K562 (cell line): ENCODE measurements at regions not wholly inside any gene's neighbourhood (a gene's known extent, or its start where the extent isn't known, plus 50 kb on each side); places are given as distances from the start of the nearest gene placed in this dataset.
"Not testable (repeated sequence)": the region's sequence is repeated elsewhere in the genome, so short reads cannot be mapped to it uniquely, and the experiment has no call there.

Experiments used
- ATAC-seq: fragments of 200-7000 bp; cut with Tn5 transposase; 3 replicates; pipeline ENCODE4 v1.9.1; 2020; ENCODE audit warnings: moderate library complexity
- BruUV-seq: library from RNA; stranded (reverse); fragments of 400-500 nt; replicated peaks from 2 replicates; lab custom pipeline; 2021; lab: Mats Ljungman, UMichigan
- CTCF ChIA-PET: fragments of 300-600 bp; formaldehyde crosslinking; extraction: SDS; loops from one replicate; lab custom pipeline; 2021; ENCODE audit warnings: low intra/inter-chr PET ratio; lab: Yijun Ruan, JAX
- POLR2A ChIA-PET: fragments of 300-600, 350-650 bp; sonication (Branson Sonifier 250); formaldehyde crosslinking; extraction: SDS; loops from one replicate; lab custom pipeline; 2021; ENCODE audit warnings: antibody characterized with exemption, inconsistent platforms; lab: Yijun Ruan, JAX
- DNase-seq, 4 experiments: peaks; one replicate each; pipeline versions ENCODE4 v3.0.0 to v3.0.0-alpha.2; 2011 to 2018; ENCODE audit warnings: low spot score in 3 of 4, mixed read lengths in 3 of 4; ENCODE audit errors: extremely low read depth in 1 of 4
- FAIRE-seq: peaks from 2 replicates; lab custom pipeline; 2011; peaks lifted over from hg19 to GRCh38; lab: Jason Lieb, UNC
- H2AFZ ChIP-seq: 2 replicates; pipeline ENCODE4 v1.6.0; 2011; ENCODE audit warnings: low read depth, low read length, control low read depth, inconsistent platforms
- H3K27ac ChIP-seq: fragments of 200-600 bp; 3 replicates; pipeline ENCODE4 v1.8.0; 2011; ENCODE audit warnings: low read depth, mild to moderate bottlenecking, control low read depth, inconsistent platforms, low read length, moderate library complexity, mixed read lengths; ENCODE audit errors: extremely low read depth
- H3K27me3 ChIP-seq, 2 experiments: fragments of 300-600 bp in 1 of 2; 2 replicates in 1 of 2; 3 replicates in 1 of 2; pipeline versions ENCODE4 v1.6.0 to v1.8.0; 2011; ENCODE audit warnings: inconsistent platforms in 2 of 2, low read length in 2 of 2, mild to moderate bottlenecking in 1 of 2, mixed read lengths in 1 of 2, moderate library complexity in 1 of 2; ENCODE audit not compliant: control insufficient read depth in 2 of 2, insufficient read depth in 2 of 2
- H3K36me3 ChIP-seq: fragments of 300-600 bp; 3 replicates; pipeline ENCODE4 v1.8.0; 2011; ENCODE audit warnings: mild to moderate bottlenecking, low read length, inconsistent platforms; ENCODE audit not compliant: control insufficient read depth, insufficient read depth
- H3K4me1 ChIP-seq, 2 experiments: fragments of 200-600 bp in 1 of 2; replicated peaks in 1 of 2; 2 replicates in 1 of 2; 3 replicates in 1 of 2; pipeline versions ENCODE4 v1.5.1 to v1.8.0; 2011; ENCODE audit warnings: inconsistent platforms in 2 of 2, low read length in 2 of 2, mild to moderate bottlenecking in 1 of 2, mixed read lengths in 1 of 2, moderate library complexity in 1 of 2; ENCODE audit not compliant: control insufficient read depth in 2 of 2, insufficient read depth in 2 of 2
- H3K4me2 ChIP-seq: 2 replicates; pipeline ENCODE4 v1.6.1; 2011; ENCODE audit warnings: low read length, control low read depth, inconsistent platforms, mixed read lengths; ENCODE audit not compliant: insufficient read depth
- H3K4me3 ChIP-seq: fragments of 200-600 bp; sonication (generic), shearing (Covaris generic); 2 replicates; pipeline ENCODE4 v1.5.1; 2016; ENCODE audit warnings: control low read depth, inconsistent platforms
- H3K79me2 ChIP-seq: fragments of 200-600 bp; 3 replicates; pipeline ENCODE4 v1.8.0; 2011; ENCODE audit warnings: low read length, inconsistent platforms; ENCODE audit not compliant: control insufficient read depth, insufficient read depth
- H3K9ac ChIP-seq, 2 experiments: 2 replicates each; pipeline versions ENCODE4 v1.6.0 to v1.6.1; 2011; ENCODE audit warnings: low read depth in 2 of 2, low read length in 2 of 2, control low read depth in 1 of 2, inconsistent platforms in 1 of 2, mild to moderate bottlenecking in 1 of 2, mixed read lengths in 1 of 2; ENCODE audit not compliant: insufficient read depth in 1 of 2
- H3K9me1 ChIP-seq: one replicate; pipeline ENCODE4 v1.6.0; 2011; ENCODE audit warnings: inconsistent platforms, mild to moderate bottlenecking, low read length, moderate library complexity; ENCODE audit not compliant: control insufficient read depth, insufficient read depth
- H3K9me3 ChIP-seq: replicated peaks from 2 replicates; pipeline ENCODE4 v1.5.1; 2011; ENCODE audit warnings: low read depth, low read length, inconsistent platforms; ENCODE audit not compliant: control insufficient read depth, insufficient read depth
- H4K20me1 ChIP-seq: replicated peaks from 2 replicates; pipeline ENCODE4 v1.6.1; 2011; ENCODE audit warnings: low read length, inconsistent platforms, mixed read lengths; ENCODE audit not compliant: control insufficient read depth, insufficient read depth
- BRD4 ChIP-seq: fragments of 200-600 bp; sonication (generic); IDR thresholded peaks from 2 replicates; pipeline ENCODE4 v1.6.1; 2017; ENCODE audit warnings: inconsistent platforms
- C11orf30 ChIP-seq: fragments of 450-650 bp; IDR thresholded peaks from 2 replicates; pipeline ENCODE4 v1.6.1; 2016; ENCODE audit warnings: low read depth, mild to moderate bottlenecking
- CEBPG ChIP-seq, 3 experiments: fragments of 200-800 bp in 1 of 3; sonication (Bioruptor generic) in 1 of 3; sonication (generic) in 1 of 3; formaldehyde crosslinking in 1 of 3; IDR thresholded peaks in 2 of 3; conservative IDR thresholded peaks in 1 of 3; 2 replicates each; pipeline versions ENCODE4 v1.6.1 to v1.8.0; 2016 to 2022; ENCODE audit warnings: missing compliant biosample characterization in 2 of 3, missing genetic modification characterization in 2 of 3, mild to moderate bottlenecking in 1 of 3, missing genetic modification reagents in 1 of 3
- CHD2 ChIP-seq: IDR thresholded peaks from 2 replicates; pipeline ENCODE4 v1.6.1; 2011; ENCODE audit warnings: low read depth, low read length
- ZFP30 ChIP-seq: fragments of 250-450 bp; sonication (Bioruptor Pico); IDR thresholded peaks from 2 replicates; pipeline ENCODE4 v1.8.0; 2022; ENCODE audit warnings: moderate library complexity, mild to moderate bottlenecking, inconsistent platforms, borderline replicate concordance
- ZNF316 ChIP-seq: fragments of 450-650 bp; IDR thresholded peaks from 2 replicates; pipeline ENCODE4 v1.6.1; 2016
- WGBS: fragments of 100-300 bp; shearing (Covaris generic); methylation state at CpG from one replicate; pipeline ENCODE4 v1.1.6; 2016; ENCODE audit warnings: low coverage, mixed read lengths; ENCODE audit not compliant: insufficient coverage; ENCODE audit errors: missing lambda C conversion rate; 5-methylcytosine and 5-hydroxymethylcytosine counted together
- in situ Hi-C: fragments of 300-500 bp; cut with MboI; formaldehyde crosslinking; loops from 4 replicates; pipeline ENCODE4 v1.15.0; 2018; ENCODE audit warnings: inconsistent platforms, mixed read lengths
- intact Hi-C: fragments of 100-400 bp; cut with micrococcal nuclease; formaldehyde crosslinking; loops from 2 replicates; pipeline ENCODE4 v1.14.2; 2022

DNA sequence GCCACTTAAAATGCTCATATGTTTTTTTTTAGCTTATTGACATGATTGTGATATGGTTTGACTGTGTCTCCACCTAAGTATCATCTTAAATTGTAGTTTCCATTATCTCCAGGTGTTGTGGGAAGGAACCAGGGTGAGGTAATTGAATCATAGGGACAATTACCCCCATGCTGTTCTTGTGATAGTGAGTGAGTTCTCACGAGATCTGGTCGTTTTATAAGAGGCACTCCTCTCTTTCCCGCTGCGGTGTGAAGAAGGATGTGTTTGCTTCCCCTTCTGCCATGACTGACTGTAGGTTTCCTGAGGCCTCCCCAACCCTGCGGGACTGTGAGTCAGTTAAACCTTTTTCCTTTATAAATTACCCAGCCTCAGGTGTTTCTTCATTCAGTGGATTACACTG lies 80.5 kb upstream of the ETV1 start:
- WGBS = 8% methylated on average over 5 of the region's 5 CpGs
- H3K4me1 ChIP-seq = no peaks in the 10 kb centered on the region
- intact Hi-C loops = no loop called here
- no peaks in the 10 kb centered on the region for H4K20me1 ChIP-seq
- BruUV-seq = no TSS peak
- H3K4me3 ChIP-seq = no peak overlapping the region
- no peaks in the 10 kb centered on the region for H3K79me2 ChIP-seq
- H3K27me3 ChIP-seq = no peaks in the 10 kb centered on the region
- H3K9me3 ChIP-seq = no peaks in the 10 kb centered on the region
- FAIRE-seq (no peak), ATAC-seq (peak; percentile 26; the same call in 1 of the 3 replicates), DNase-seq (no peak)
- no peak overlapping the region for H3K27ac ChIP-seq
- no peak overlapping the region for H3K9ac ChIP-seq
- no peaks in the 10 kb centered on the region for H3K36me3 ChIP-seq
- H3K4me2 ChIP-seq = no peak overlapping the region
- CTCF ChIA-PET = no interaction called here
- POLR2A ChIA-PET = no interaction called here
- H2AFZ ChIP-seq = no peak overlapping the region
- in situ Hi-C loops = no loop called here
- no peaks in the 10 kb centered on the region for H3K9me1 ChIP-seq
- no peak for TF ChIP-seq BRD4
- TF ChIP-seq ZFP30 (CRISPR knock-in tag) = no peak
- TF ChIP-seq CEBPG (CRISPR knock-in tag; IDR thresholded peaks at IDR 0.05) = no peak
- no peak for TF ChIP-seq CEBPG (tag; conservative IDR thresholded peaks at IDR 0.05 in 1 of 2, IDR thresholded peaks at IDR 0.05 in 1 of 2)
- 0 out of 2 replicates have a peak, but pooled peaks have one; percentile 49 for TF ChIP-seq CHD2

DNA sequence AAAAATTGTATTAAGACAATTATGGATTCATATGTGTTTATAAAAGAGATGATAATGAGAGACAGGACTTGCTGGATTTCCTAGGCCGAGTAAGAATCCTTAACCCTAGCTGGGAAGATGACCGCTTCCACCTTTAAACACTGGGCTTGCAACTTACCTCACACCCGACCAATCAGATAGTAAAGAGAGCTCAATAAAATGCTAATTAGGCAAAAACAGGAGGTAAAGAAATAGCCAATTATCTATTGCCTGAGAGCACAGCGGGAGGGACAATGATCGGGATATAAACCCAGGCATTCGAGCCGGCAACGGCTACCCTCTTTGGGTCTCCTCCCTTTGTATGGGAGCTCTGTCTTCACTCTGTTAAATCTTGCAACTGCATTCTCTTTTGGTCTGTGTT lies 77.3 kb upstream of the ETV1 start:
- H3K36me3 ChIP-seq, H3K27me3 ChIP-seq, H3K27ac ChIP-seq, H4K20me1 ChIP-seq, H3K79me2 ChIP-seq, ATAC-seq, H3K4me3 ChIP-seq, DNase-seq, H3K4me1 ChIP-seq, CTCF ChIA-PET, intact Hi-C loops, FAIRE-seq, in situ Hi-C loops, H3K9me1 ChIP-seq, H3K9me3 ChIP-seq, BruUV-seq: not testable (repeated sequence)
- POLR2A ChIA-PET = interaction anchor here (0.6 to 0.7 kb wide), 2 partner anchors 9 to 30 kb away, joined by 3 to 4 read pairs; no protein-coding TSS in a partner anchor
- H3K4me2 ChIP-seq = peak overlapping the region; percentile 58
- 31% methylated on average over 3 of the region's 8 CpGs for WGBS
- H3K9ac ChIP-seq = 0 out of 4 replicates have a peak overlapping the region, but pooled peaks of 1 of the 2 experiments have one; percentile 64
- TF ChIP-seq C11orf30 (peak; percentile 73), ZNF316 (peak; percentile 80)
- peak overlapping the region; percentile 86 for H2AFZ ChIP-seq
